ENCODE measurements at regions not wholly inside any gene's neighbourhood (a gene's known extent, or its start where the extent isn't known, plus 50 kb on each side); places are given as distances from the start of the nearest gene placed in this dataset.

- TF ChIP-seq, protein P1, sequence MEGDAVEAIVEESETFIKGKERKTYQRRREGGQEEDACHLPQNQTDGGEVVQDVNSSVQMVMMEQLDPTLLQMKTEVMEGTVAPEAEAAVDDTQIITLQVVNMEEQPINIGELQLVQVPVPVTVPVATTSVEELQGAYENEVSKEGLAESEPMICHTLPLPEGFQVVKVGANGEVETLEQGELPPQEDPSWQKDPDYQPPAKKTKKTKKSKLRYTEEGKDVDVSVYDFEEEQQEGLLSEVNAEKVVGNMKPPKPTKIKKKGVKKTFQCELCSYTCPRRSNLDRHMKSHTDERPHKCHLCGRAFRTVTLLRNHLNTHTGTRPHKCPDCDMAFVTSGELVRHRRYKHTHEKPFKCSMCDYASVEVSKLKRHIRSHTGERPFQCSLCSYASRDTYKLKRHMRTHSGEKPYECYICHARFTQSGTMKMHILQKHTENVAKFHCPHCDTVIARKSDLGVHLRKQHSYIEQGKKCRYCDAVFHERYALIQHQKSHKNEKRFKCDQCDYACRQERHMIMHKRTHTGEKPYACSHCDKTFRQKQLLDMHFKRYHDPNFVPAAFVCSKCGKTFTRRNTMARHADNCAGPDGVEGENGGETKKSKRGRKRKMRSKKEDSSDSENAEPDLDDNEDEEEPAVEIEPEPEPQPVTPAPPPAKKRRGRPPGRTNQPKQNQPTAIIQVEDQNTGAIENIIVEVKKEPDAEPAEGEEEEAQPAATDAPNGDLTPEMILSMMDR (conservative IDR thresholded peaks at IDR 0.05): no peak
- no peak for TF ChIP-seq ZFX (IDR thresholded peaks at IDR 0.05)
Observed at GRCh38 chr11:43601511-43601910, 79.0 kb upstream of the HSD17B12 start.
